Activated CD4-positive, alpha-beta memory T cell treated with anti-CD3 and anti-CD28 coated beads for 36 hours (primary cell): ENCODE measurements at regions not wholly inside any gene's neighbourhood (a gene's known extent, or its start where the extent isn't known, plus 50 kb on each side); places are given as distances from the start of the nearest gene placed in this dataset.

Experiments
- CTCF ChIA-PET: fragments of 350-600 bp; sonication (Branson Sonifier 250); formaldehyde crosslinking; loops from one replicate; lab custom pipeline; 2021; ENCODE audit warnings: antibody characterized with exemption, inconsistent platforms; lab: Charles Lee
- POLR2A ChIA-PET: fragments of 350-600 bp; sonication (Branson Sonifier 250); formaldehyde crosslinking; loops from one replicate; lab custom pipeline; 2021; ENCODE audit warnings: antibody characterized with exemption; lab: Charles Lee
- DNase-seq: peaks from one replicate; pipeline ENCODE4 v3.0.0-alpha.2; 2020
- H3K27ac Mint-ChIP-seq: one replicate; pipeline ENCODE4 v1.8.0; 2021; ENCODE audit warnings: mixed read lengths
- H3K27me3 Mint-ChIP-seq: one replicate; pipeline ENCODE4 v1.8.0; 2021; ENCODE audit warnings: mixed read lengths
- H3K36me3 Mint-ChIP-seq: one replicate; pipeline ENCODE4 v1.8.0; 2021; ENCODE audit warnings: mixed read lengths
- H3K4me1 Mint-ChIP-seq: one replicate; pipeline ENCODE4 v1.8.0; 2021; ENCODE audit warnings: low read depth, mixed read lengths
- H3K4me3 Mint-ChIP-seq: one replicate; pipeline ENCODE4 v1.8.0; 2021; ENCODE audit warnings: mild to moderate bottlenecking, mixed read lengths
- H3K9me3 Mint-ChIP-seq: one replicate; pipeline ENCODE4 v1.8.0; 2021; ENCODE audit warnings: mixed read lengths
- intact Hi-C: fragments of 100-400 bp; cut with micrococcal nuclease; formaldehyde crosslinking; loops from one replicate; pipeline ENCODE4 v1.15.1; 2023

DNA sequence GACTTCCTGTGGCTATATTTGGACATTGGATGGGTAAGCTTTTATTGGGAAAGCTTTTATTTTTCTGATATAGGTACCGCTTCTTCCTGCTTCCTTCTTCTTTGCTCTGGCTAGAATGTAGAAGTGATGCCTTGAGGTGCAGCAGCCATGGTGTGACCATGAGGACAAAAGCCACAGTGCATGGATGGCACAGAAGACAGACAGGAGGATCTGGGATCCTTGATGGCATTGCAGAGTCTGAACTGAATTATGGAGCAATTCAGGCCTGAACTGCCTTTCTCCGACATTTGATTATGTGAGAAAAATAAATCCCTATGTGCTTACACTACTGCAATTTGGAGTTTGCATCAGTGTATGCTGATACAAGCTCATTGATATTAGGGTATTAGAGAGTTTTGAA is 191.3 kb upstream of the CRY1 start:
- intact Hi-C loops = loop anchor here (5.0 kb wide), 1 partner anchor 192 kb away; the partner anchor contains the start of gene CRY1
- Mint-ChIP-seq H3K27ac (no peak overlapping the region), H3K27me3 (no peaks in the 10 kb centered on the region), H3K4me1 (peaks cover 16% of the 10 kb centered on the region), H3K4me3 (no peak overlapping the region), H3K9me3 (no peaks in the 10 kb centered on the region), H3K36me3 (no peaks in the 10 kb centered on the region)
- CTCF ChIA-PET = interaction anchor here (1.0 kb wide), 1 partner anchor 323 kb away, joined by 3 read pairs; no protein-coding TSS in a partner anchor
- POLR2A ChIA-PET = no interaction called here
- DNase-seq = no peak

DNA sequence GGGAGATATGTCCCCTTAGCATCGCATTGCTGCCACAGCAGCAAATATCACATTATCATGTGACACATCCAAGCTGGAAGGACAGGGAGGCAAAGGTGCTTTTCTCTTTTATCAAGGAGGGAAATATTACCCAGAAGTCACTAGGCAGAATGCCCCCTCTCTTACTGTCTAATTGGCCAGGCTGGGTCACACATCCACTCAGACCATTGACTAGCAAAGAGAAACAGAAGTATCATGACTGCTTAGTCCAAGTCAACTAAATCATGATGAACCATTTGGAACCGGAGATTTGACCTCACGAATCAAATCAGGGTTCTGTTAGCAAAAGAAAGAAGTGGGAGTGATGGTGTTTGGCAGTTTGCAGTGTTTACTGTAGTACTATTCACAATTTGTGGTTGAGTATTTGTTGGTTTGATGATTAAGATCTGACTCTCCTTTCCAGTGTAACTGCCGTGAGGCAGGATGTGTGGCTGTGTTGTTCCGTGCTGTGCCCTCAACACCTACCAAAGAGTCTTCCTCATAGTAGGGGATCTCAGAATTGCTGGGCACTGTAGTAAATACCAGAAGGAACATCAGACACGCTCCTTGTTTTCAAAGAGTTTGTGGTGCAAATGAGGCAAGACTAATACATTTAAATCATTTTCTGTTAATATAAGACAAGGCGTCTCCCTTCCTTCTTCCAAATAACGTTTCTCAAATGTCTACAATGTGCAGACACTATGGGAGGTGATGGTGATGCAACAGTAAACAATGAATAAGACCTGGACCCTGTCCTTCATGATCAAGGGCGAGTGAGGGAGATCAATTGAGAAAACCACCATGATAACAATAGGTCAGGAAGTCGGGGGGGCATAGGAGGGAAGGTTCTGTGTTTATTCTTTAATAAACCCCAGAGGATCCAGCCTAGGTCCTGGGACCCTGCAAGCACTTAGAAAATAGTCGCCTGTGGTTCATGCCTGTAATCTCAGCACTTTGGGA is 194.4 kb upstream of the CRY1 start:
- Mint-ChIP-seq H3K27ac (peak overlapping the region; percentile 54), H3K27me3 (no peaks in the 10 kb centered on the region), H3K36me3 (no peaks in the 10 kb centered on the region), H3K9me3 (no peaks in the 10 kb centered on the region), H3K4me3 (no peak overlapping the region), H3K4me1 (peaks cover 16% of the 10 kb centered on the region)
- ChIA-PET POLR2A (no interaction called here), CTCF (no interaction called here)
- intact Hi-C loops = loop anchor here (1.0 to 5.0 kb wide), 4 partner anchors 31 to 195 kb away; partner anchors contain the start of gene CRY1
- DNase-seq = peak; percentile 75

DNA sequence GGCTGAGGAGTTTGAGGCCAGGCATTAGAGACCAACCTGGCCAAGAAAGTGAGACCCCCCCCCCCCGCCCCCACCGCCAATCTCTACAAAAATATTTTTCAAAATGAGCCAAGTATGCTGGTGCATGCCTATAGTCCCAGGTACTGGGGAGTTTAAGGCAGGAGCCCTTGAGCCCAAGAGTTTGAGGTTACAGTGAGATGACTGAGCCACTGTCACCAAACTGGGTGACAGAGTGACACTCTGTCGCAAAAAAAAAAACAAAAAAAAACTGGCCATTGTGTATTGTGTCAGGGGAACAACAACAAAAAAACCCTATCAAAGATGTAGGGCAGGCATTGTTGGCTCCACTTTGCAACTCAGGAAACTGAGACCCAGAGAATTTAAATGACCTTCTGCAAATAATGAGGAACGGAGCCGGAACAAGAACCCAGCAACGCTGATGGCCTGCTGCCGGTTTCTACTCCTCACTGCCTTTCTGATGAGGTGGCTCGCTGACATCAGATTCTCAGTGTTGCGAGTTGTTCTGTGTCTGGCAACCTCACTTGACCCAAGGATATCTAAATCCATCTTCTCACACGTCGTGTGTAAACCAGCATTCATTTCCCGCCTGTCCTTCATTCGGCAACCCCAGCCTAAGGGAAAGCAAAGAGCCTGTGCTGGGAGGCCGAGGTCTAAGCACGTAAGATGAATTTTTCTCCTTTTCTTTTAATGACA is 195.2 kb upstream of the CRY1 start:
- H3K9me3 Mint-ChIP-seq = no peaks in the 10 kb centered on the region
- ChIA-PET CTCF (no interaction called here), POLR2A (interaction anchor here (0.6 kb wide), 1 partner anchor 393 kb away, joined by 4 read pairs; no protein-coding TSS in a partner anchor)
- intact Hi-C loops = loop anchor here (5.0 kb wide), 1 partner anchor 196 kb away; the partner anchor contains the start of gene CRY1
- no peak overlapping the region for H3K27ac Mint-ChIP-seq
- H3K27me3 Mint-ChIP-seq = no peaks in the 10 kb centered on the region
- peaks cover 16% of the 10 kb centered on the region for H3K4me1 Mint-ChIP-seq
- no peaks in the 10 kb centered on the region for H3K36me3 Mint-ChIP-seq
- DNase-seq = no peak
- H3K4me3 Mint-ChIP-seq = no peak overlapping the region

DNA sequence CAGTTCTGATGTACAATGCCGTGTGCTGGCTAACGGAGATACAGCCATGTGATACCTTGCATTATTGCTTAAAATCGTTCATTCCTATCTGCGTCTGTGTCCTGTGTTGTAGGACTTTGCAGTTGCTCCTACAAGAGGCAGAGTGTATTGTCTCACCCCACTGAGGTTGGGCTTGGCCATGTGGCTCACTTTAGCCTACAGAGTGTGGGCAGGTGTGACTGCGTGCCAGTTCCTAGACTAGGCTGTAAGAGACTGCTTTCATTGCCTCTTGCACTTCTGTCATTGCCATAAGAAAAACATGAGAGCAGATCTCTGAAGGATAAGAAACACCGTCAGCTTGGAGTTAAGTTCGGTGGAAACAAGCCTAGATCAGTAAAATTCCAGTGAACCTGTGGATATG is 197.7 kb upstream of the CRY1 start:
- Mint-ChIP-seq H3K4me1 (peaks cover 16% of the 10 kb centered on the region), H3K9me3 (no peaks in the 10 kb centered on the region), H3K36me3 (no peaks in the 10 kb centered on the region), H3K27ac (no peak overlapping the region), H3K27me3 (no peaks in the 10 kb centered on the region), H3K4me3 (no peak overlapping the region)
- ChIA-PET POLR2A (no interaction called here), CTCF (no interaction called here)
- no peak for DNase-seq
- intact Hi-C loops = no loop called here

DNA sequence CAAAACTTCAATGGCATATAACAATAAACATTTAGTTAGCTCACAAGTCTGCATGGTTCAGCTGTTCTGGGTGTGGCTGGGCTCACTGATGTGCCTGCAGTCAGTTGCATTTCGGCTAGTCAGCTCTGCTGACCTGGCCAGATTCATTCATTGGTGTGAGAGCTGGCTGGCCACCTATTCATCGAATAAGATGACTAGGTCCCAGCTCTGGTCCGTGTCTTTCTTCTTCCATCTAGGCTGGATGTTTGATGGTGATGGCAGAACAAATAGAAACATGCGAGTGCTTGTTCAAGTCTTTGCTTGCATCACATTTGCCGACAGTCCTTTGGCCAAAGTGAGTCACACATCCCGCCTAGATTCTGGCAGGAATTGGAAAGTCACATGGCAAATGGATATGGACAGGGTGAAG is 203.3 kb upstream of the CRY1 start:
- no peak overlapping the region for H3K4me3 Mint-ChIP-seq
- CTCF ChIA-PET = no interaction called here
- DNase-seq = no peak
- H3K4me1 Mint-ChIP-seq = peaks cover 4% of the 10 kb centered on the region
- POLR2A ChIA-PET = no interaction called here
- intact Hi-C loops = no loop called here
- H3K36me3 Mint-ChIP-seq = no peaks in the 10 kb centered on the region
- no peak overlapping the region for H3K27ac Mint-ChIP-seq
- H3K27me3 Mint-ChIP-seq = no peaks in the 10 kb centered on the region
- H3K9me3 Mint-ChIP-seq = no peaks in the 10 kb centered on the region

DNA sequence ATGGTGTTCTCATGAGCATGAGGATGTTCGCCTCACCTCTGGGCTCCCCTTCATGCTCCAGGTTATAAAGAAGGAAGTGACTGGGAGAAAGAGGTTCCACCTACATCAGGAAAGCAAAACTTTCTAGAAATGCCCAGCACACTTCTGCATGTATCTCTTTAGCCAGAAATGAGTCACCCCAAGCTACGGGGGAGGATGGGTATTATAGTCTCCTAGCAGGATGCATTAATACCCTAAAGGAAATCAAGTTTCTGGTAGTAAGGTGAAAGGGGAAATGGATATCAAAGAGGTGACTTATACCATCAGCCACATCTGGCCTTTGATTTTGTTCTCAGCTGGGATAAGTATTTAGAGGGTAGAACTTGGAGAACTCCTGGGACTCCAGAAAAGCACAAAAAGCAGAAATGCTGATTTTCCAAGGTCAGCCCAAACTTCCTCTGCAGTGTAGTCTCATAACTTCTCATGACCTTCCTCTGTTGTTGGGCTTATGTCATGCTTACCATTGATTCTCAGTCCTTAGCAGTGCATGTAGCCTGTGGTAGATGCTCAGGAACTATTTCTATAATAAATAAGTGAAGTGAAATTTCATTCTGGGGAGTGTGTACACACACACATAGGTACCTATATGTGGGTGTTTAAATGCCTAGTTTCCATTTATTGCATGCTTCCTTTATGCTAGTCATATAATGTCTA is 209.4 kb upstream of the CRY1 start:
- ChIA-PET CTCF (interaction anchor here (0.7 to 1.3 kb wide), 2 partner anchors 16 to 171 kb away, joined by 3 to 4 read pairs; a partner anchor contains a TSS), POLR2A (no interaction called here)
- no peak for DNase-seq
- no peaks in the 10 kb centered on the region for H3K27me3 Mint-ChIP-seq
- peaks cover 7% of the 10 kb centered on the region for H3K4me1 Mint-ChIP-seq
- H3K36me3 Mint-ChIP-seq = no peaks in the 10 kb centered on the region
- no peaks in the 10 kb centered on the region for H3K9me3 Mint-ChIP-seq
- H3K4me3 Mint-ChIP-seq = no peak overlapping the region
- intact Hi-C loops = no loop called here
- no peak overlapping the region for H3K27ac Mint-ChIP-seq

DNA sequence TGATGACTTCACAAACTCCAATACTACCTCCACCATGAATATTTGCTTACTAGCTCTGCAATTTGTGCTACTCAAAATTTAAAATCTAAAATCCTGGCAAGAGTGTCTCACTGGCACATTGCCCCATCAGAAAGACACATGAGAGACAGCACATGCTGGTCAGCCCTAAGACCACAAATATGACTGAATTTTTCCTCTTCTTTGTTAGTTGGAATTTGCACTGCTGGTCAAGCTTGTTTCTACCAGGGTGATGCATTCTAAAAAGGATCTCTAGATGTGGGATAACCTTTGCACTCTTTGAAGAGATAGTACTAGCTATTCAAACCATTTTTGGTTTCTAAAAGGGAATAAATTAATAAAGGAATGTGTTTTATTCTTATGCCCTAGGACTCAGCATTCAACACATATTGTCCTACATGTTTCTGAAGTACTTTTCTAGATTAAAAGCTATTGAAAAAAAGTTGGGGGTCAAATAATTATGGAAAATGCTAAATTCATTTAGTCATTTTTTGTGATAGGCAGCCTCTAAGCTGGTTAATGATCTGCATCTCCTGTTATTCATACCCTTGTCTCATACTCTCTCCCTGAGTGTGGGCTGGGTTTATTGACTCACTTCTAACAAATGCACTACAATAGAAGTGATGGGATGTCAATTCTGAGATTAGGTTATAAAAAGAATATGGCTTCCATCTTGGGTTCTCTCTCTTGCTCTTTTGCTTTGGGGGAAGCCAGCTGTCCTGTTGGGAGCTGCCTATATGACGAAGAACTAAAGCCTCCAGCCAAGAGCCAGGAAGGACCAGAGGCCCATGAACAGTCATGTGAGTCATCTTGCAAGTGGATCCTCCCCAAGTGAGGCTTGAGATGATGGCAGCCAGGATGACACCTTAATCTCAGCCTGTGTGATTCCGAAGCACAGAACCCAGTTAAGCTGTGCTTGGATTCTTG is 211.5 kb upstream of the CRY1 start:
- Mint-ChIP-seq H3K4me1 (peaks cover 20% of the 10 kb centered on the region), H3K4me3 (no peak overlapping the region), H3K36me3 (no peaks in the 10 kb centered on the region), H3K9me3 (no peaks in the 10 kb centered on the region), H3K27me3 (peaks cover 6% of the 10 kb centered on the region), H3K27ac (no peak overlapping the region)
- ChIA-PET POLR2A (no interaction called here), CTCF (interaction anchor here (1.2 to 2.0 kb wide), 2 partner anchors 101 to 174 kb away, joined by 4 read pairs; no protein-coding TSS in a partner anchor)
- DNase-seq = no peak
- intact Hi-C loops = no loop called here

DNA sequence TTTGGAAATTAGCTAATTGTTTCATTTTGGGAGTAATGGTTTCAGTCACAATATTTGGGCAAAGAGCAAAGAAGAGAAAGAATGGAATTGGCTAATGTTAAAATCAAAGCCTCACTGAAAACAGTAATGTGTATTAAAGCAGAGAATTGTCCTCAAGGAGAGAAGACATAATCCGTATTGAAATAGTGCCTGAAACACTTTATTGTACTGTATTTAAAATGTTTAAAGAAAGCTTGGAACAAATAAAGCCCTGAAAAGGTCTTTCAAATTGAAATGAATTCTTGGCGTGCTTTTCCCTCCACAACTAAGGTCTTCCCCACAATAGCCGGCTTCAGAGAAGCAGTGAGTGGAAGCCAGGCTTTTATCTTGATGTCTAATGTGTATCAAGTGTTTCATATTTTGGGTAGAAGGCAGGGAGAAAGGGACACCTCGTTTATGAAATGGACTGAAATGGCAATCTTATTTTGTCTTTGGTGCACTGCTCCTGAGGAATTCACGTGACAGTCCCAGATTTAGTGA is 212.9 kb upstream of the CRY1 start:
- peaks cover 20% of the 10 kb centered on the region for H3K4me1 Mint-ChIP-seq
- ChIA-PET CTCF (interaction anchor here (0.7 kb wide), 1 partner anchor 99 kb away, joined by 3 read pairs; no protein-coding TSS in a partner anchor), POLR2A (no interaction called here)
- no peak overlapping the region for H3K27ac Mint-ChIP-seq
- no peaks in the 10 kb centered on the region for H3K36me3 Mint-ChIP-seq
- no peak overlapping the region for H3K4me3 Mint-ChIP-seq
- no peaks in the 10 kb centered on the region for H3K9me3 Mint-ChIP-seq
- peaks cover 6% of the 10 kb centered on the region for H3K27me3 Mint-ChIP-seq
- intact Hi-C loops = no loop called here
- no peak for DNase-seq

DNA sequence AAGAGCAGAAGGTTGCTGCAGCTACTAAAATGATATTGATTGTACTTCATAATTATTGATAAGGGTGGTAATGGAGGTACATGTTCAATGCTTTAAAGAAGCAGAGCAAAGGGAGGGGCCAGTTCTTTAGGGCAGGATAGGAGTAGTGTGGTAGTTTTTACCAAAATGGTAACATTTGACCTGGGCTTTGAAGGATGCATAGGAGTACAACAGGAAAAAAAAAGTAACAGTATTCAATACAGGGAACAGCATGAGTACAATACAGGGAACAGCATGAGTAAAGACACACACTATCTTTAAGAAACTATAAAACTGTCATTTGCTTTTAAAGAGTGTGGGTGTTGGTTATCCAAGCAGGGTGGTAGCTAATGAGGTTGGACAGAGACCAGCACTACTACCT is 215.0 kb upstream of the CRY1 start:
- Mint-ChIP-seq H3K4me3 (no peak overlapping the region), H3K4me1 (peaks cover 13% of the 10 kb centered on the region), H3K36me3 (no peaks in the 10 kb centered on the region), H3K27me3 (peaks cover 6% of the 10 kb centered on the region), H3K27ac (no peak overlapping the region), H3K9me3 (no peaks in the 10 kb centered on the region)
- intact Hi-C loops = loop anchor here (1.0 kb wide), 1 partner anchor 10 kb away; a partner anchor contains a TSS
- ChIA-PET CTCF (interaction anchor here (0.7 to 1.1 kb wide), 4 partner anchors 93 to 1363 kb away, joined by 3 to 4 read pairs (median 3); no protein-coding TSS in a partner anchor), POLR2A (no interaction called here)
- no peak for DNase-seq

DNA sequence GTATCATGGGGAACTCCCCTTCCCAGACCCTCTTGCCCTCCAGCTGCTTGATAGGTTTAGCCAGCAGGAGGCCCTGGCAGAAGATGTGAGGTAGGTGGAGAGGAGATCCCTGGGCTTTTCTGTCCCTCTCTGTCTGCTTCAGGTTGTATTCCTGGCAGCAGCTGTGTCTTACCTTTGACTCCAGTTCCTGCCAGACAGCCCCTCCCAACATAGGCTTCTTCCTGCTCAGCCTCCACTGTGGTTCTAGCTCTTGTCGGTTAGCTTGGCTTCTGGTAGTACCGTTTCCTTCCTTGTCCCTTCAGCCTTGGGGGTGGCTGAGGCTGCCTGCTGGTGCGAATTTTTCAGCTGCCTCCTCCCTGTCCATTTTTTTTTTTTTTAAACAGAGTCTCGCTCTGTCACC is 215.7 kb upstream of the CRY1 start:
- Mint-ChIP-seq H3K4me3 (no peak overlapping the region), H3K9me3 (no peaks in the 10 kb centered on the region), H3K27ac (no peak overlapping the region), H3K36me3 (no peaks in the 10 kb centered on the region), H3K27me3 (peaks cover 6% of the 10 kb centered on the region), H3K4me1 (peaks cover 13% of the 10 kb centered on the region)
- POLR2A ChIA-PET = interaction anchor here (0.7 kb wide), 1 partner anchor 180 kb away, joined by 3 read pairs; no protein-coding TSS in a partner anchor
- CTCF ChIA-PET = interaction anchor here (0.7 to 1.2 kb wide), 5 partner anchors 10 to 1364 kb away, joined by 3 to 4 read pairs (median 3); no protein-coding TSS in a partner anchor
- no peak for DNase-seq
- intact Hi-C loops = no loop called here
